Lung microvascular endothelial cell (primary cell): ENCODE measurements at regions not wholly inside any gene's neighbourhood (a gene's known extent, or its start where the extent isn't known, plus 50 kb on each side); places are given as distances from the start of the nearest gene placed in this dataset.

Experiments used
- DNase-seq, 2 donors: peaks; one replicate each; pipeline versions ENCODE4 v3.0.0 to v3.0.0-alpha.2; 2010; ENCODE audit warnings: low read depth in 2 of 2

- DNase-seq = no peak
Observed at GRCh38 chr11:95389427-95389826, 158.4 kb upstream of the SESN3 start.

GRCh38 chr11:95388086-95388485, 157.1 kb upstream of the SESN3 start:
- no peak for DNase-seq

DNA sequence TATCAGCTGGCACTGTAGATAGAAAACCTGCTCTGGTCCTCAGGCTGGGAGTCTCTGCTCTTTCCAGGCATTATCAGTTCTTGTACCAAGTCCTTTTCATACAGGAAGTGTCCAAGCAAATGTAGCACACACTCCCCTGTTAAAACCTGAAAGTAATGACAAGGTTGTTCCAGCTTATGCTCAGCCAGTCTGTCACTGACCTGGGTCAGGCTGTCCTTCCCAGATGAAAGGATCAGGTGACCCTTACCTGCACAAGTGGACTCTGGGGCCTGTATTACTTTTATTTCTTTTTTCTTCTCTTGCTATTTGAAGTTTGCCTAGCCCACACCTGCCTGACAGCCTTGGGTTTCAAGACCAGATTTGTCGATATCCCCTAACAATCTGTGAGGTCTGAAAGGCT, 156.3 kb upstream of the SESN3 start:
- no peak for DNase-seq

- no peak for DNase-seq
Observed at GRCh38 chr11:95385577-95385976, 154.6 kb upstream of the SESN3 start.

- no peak for DNase-seq
Observed at GRCh38 chr11:95379479-95379878, 148.5 kb upstream of the SESN3 start.

DNA sequence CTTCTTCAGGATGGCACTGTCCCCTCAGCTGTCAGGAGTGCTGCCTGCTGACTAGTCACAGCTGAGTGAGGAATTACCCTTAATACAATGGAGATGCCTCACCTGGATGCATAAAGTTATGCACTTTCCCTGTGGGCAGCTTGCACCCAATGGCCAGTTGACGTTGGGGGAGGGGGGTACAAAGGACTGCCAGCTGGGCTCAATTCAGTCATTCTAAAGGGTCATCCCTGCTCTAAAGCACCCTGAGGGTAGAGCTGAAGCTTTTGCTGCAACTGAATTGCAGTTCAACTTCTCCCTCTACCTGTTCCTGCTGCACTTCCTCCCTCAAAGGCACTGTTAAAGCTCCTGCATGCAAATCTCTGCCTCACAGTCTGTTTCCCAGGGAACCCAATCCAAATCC, 147.8 kb upstream of the SESN3 start:
- DNase-seq = no peak

DNA sequence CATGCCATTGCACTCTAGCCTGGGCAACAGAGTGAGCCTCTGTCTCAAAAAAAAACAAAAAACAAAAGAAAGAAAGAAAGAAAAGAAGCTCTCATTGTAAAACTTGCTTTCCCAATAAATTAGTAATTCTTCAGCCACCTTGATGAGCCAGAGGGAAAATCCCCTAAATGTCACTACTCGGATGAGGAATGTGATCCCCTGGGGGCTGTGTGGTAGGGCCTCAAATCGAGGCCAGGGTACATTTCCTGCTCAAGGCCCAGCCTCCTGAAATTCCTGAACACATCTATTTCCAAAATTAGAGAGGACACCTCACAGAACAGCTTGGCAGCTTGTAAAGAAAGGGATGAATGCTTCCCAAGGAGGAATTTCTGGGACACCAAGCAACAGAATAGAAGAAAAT, 147.1 kb upstream of the SESN3 start:
- no peak for DNase-seq

DNA sequence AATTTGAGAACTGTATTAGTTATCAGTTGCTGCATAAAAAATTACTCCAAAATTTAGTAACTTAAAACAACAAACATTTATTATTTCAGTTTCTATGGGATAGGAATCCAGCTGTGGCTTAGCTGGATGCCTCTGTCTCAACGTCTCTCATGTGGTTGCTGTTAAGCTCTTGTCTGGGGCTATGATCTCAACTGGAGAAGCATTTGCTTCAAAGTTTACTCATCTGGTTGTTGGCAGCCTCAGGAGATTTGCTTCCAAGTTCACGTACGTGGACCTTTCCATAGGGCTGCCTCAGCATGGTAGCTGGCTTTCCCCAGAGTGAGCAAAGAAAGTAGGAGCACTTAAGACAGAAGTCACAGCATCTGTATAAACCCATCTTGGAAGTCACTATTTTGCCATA, 144.9 kb upstream of the SESN3 start:
- DNase-seq = no peak

- no peak for DNase-seq
Observed at GRCh38 chr11:95375451-95375850, 144.4 kb upstream of the SESN3 start.

- DNase-seq = no peak
Observed at GRCh38 chr11:95374105-95374504, 143.1 kb upstream of the SESN3 start.

DNA sequence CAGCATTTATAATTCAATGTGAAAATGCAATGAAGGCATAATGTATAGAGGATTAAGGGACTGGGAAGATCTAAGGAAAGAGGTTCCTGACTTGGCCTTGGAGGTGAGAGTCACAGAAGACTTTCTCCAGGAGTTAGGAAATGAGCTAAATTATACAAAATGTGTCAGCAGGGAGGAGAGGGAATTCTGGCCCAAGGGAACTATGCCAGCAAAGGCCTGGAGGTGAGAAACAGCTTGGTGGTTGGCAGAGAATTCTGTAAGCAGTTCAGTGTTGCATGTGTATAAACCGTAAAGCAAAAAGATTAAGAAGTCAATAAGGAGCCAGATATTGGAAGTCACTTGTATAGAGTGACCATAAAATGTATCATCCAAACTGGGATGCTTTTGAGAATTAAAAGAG, 142.2 kb upstream of the SESN3 start:
- no peak for DNase-seq

DNA sequence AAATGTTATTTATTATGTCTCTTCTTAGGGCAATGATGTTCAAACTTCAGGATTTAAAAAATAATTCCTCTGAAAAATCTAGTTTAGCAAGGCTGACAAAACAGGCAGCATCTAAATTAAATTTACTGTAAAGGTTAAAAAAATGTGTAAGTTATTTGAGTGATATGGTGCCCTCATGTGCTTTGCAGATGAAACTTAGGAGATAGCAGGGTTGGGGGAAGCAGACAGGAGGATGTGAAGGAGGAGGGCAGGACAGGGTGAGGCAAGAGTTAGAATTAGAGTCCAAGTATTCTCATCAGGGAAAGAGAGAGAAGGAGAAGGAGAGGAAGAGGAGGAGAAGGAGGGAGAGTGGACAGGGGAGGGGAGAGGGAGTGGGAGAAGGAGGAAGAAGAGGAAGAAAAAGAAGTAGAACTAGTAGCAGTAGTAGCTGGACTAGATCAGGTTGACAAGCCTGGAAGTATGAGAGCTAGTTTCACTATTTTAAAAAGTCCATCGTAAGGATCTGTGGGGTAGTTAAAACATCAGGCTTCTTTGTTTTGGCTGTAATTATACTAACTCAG, 141.2 kb upstream of the SESN3 start:
- no peak for DNase-seq

- DNase-seq = no peak
Observed at GRCh38 chr11:95371153-95371552, 140.2 kb upstream of the SESN3 start.

- DNase-seq = no peak
Observed at GRCh38 chr11:95367726-95368125, 136.7 kb upstream of the SESN3 start.

DNA sequence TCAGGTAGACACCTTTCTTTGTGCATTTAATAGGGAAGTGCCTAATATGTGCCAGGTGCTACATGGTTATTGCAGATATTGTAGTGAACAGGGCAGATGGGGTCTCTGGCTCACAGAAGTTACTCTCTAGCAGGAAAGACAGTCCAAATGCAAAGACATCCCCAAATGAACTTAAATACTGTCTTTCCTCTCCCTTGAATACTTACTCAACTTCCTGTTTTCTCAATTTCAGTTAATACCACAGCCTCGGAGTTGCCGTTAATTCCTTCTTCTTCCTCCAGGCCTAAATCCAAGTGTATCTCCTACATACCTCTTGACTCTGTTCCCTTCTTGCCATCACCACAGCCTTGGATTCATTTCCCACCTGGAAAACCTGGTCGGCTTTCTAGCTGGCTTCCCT, 134.3 kb upstream of the SESN3 start:
- no peak for DNase-seq

DNA sequence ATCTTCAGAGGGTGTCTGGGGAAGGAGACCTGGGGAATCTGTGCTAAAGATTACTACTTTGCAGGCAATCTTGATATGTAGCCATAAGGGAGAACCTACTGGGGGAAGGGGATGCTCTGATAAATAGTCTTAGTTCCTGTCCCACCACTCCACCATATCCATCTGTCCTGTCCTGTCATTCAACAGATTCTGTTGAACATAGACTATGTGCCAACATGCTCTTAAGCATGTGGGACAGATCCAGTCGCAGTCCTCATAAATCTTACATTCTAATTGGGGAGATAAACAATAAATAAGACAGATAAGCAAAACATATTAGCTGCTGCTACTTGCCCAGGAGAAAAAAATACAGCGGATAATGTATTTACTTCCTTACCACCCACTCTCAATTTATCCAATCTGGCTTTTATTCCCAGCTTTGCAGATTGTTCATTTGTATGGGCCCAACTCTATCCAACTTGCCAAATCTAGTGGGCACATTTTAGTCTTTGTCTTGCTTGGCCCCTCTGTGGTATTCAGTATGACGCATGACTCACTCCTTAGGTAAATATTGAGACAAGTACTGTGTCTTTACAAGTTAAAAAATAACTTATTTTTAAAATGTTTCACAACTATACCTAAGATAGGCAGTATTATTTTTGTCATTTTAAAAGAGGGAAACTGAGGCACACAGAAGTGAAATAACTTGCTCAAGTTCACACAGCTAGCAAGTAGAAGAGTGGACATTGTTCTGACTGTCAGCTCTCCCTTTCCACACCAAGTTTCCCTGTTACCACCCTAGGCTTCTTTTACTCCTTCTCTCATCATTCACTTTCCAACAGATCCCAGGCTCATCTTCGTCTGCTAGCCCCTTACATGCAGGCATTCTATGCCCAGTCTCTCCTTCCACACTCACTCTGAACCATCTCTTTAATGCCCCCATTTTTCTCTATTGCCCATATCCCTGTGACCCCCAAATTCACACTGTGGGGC, 133.6 kb upstream of the SESN3 start:
- no peak for DNase-seq

DNA sequence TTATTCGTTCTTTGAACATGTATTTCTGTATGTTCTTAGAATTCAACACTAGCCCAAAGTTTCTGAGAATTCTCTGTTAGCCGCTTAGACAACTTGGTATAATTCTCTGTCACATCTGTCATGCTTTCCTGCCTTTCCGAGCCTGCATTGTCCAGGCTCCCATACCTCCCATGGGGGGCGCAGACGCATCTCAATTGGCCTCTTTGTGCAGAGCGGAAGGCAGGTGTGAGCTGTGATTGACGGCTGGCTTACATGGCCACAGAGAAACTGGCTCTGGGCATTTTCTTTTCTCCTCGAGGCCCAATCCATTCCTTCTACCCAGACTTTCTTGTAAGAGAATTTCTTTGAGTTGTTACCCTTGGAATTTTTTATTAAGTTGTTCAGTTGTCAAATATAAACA, 132.7 kb upstream of the SESN3 start:
- no peak for DNase-seq

DNA sequence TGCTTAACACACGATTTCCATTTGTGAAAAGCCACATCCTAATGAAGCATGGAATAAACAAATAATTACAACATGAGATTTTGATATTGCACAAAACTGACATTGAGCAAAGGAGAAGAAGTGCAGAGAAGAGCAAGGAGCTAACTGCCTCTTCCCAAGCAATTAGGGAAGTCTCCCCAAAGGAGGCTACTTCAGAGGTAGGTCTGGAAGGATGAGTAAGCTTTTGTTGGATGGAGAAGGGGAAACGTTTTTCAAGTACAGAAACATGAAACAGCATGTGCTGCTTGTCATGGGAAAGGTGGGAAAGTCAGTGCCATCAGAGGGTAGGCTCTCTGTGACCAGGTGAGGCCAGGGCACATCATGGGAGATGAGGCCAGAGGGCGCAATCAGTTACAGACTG, 132.2 kb upstream of the SESN3 start:
- no peak for DNase-seq

DNA sequence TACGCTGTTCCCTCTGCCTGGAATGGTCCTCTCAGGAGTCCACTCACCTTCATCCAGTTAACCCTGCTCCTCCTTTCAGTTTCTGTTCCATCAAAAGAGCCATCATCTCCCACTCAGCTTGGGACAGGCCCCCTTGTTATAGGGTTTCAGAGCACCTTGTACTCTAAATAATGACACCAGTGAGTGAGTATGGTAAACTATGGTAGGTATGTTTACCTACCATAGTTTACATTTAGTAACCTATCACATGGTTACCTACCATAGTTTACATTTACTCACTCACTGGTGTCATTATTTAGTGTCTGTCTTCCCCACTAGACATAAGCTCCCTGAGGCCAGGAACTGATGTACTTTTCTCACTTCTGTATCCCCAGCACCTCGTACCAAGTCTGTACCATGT, 130.2 kb upstream of the SESN3 start:
- DNase-seq = no peak

DNA sequence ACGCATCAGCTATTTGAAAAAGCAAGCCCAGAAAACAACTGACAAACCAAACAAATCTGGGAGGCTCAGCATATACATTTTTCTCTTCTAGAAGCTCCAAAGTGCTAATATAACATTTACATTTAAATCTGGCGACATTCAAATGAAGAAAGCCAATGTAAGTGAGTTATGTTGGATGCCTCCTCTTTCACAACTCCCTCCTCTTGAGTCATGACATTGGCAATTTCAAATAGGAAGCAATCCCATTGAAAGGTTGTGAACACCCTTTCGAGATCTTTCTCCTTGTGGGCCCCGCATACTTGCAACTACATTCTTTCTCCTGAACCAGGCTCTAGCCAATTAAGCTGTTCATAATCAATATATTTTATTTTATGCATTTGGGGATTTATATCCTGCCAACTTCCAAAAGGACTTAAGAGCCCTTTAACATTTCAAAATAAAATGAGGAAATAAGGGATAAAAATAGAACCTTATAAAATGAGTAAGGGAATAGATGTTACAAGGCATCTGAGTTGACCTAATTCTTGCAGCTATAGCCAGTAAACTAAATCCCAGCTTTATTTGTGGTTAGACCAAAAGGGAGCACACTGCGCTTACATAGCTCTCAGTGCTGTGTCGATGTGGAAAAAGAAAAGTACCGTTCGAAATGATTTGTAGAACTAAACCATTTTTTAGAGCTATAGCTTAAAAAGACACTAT, 129.5 kb upstream of the SESN3 start:
- DNase-seq = no peak

- no peak for DNase-seq
Observed at GRCh38 chr11:95359756-95360155, 128.8 kb upstream of the SESN3 start.

DNA sequence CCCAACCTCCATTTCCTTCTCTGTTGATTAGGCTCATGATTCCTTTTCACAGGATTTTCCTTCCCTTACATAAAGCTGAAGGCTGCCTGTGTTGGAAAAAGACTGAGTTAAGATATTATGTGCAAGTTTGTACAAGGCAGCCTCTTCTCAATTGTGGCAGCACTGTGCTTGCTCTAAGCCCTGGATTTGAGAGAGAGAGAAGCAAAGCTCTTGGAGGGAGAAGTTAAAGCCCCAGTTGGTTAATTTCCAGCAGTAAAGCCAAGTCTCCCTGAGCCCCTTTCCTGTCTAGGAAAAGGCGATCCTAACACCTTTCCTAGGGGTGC, 128.3 kb upstream of the SESN3 start:
- no peak for DNase-seq
